ENCODE measurements at regions not wholly inside any gene's neighbourhood (a gene's known extent, or its start where the extent isn't known, plus 50 kb on each side); places are given as distances from the start of the nearest gene placed in this dataset.
"Not testable (repeated sequence)": the region's sequence is repeated elsewhere in the genome, so short reads cannot be mapped to it uniquely, and the experiment has no call there.

GRCh38 chr6:80435457-80435856, 329.0 kb downstream of the BCKDHB start:
- no peak overlapping the region for H3K27ac ChIP-seq
- TF ChIP-seq CTCF (conservative IDR thresholded peaks at IDR 0.05), result no peak
- no peak for TF ChIP-seq ZFX (IDR thresholded peaks at IDR 0.05)

- TF ChIP-seq CTCF (conservative IDR thresholded peaks at IDR 0.05) (no peak), ZFX (IDR thresholded peaks at IDR 0.05) (no peak)
- no peak overlapping the region for H3K27ac ChIP-seq
Observed at GRCh38 chr6:80434691-80435350, 328.4 kb downstream of the BCKDHB start.

GRCh38 chr6:80433673-80434025, 327.2 kb downstream of the BCKDHB start:
- H3K27ac ChIP-seq, result no peak overlapping the region
- no peak for TF ChIP-seq CTCF (conservative IDR thresholded peaks at IDR 0.05)
- TF ChIP-seq ZFX (IDR thresholded peaks at IDR 0.05), result no peak

DNA sequence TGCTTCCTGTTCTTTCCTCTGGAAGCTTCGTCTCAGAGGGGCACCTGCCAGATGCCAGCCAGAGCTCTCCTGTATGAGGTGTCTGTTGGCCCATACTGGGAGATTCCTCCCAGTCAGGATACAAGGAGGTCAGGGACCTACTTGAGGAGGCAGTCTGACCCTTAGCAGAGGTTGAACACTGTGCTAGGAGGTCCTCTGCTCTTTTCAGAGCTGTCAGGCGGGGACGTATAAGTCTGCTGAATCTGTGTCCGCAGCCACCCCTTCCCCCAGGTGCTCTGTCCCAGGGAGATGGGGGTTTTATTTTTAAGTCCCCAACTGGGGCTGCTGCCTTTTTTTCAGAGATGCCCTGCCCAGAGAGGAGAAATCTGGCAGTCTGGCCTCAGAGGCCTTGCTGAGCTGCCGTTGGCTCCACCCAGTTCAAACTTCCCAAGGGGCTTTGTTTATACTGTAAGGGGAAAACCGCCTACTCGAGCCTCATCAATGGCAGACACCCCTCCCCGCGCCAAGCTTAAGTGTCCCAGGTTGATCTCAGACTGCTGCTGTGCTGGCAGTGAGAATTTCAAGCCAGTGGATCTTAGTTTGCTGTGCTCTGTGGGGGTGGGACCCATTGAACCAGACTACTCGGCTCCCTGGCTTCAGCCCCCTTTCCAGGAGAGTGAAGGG, 326.7 kb downstream of the BCKDHB start:
- no peak for TF ChIP-seq CTCF (conservative IDR thresholded peaks at IDR 0.05)
- TF ChIP-seq ZFX (IDR thresholded peaks at IDR 0.05), result no peak
- H3K27ac ChIP-seq, result no peak overlapping the region

GRCh38 chr6:80425089-80425823, 318.8 kb downstream of the BCKDHB start:
- no peak overlapping the region for H3K27ac ChIP-seq
- TF ChIP-seq ZFX (IDR thresholded peaks at IDR 0.05), result no peak
- no peak for TF ChIP-seq CTCF (conservative IDR thresholded peaks at IDR 0.05)

DNA sequence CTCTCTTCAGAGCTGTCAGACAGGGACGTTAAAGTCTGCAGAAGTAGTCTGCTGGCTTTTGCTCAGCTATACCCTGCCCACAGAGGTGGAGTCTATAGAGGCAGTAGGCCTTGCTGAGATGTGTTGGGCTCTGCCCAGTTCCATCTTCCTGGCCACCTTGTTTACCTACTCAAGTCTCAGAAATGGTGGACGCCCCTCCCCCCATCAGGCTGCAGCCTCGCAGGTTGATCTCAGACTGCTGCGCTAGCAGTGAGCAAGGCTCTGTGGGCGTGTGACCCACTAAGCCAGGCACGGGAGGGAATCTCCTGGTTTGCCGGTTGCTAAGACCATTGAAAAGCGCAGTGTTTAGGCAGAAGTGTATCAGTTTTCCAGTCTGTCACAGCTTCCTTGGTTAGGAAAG, 305.0 kb downstream of the BCKDHB start:
- TF ChIP-seq CTCF (conservative IDR thresholded peaks at IDR 0.05) (no peak), ZFX (IDR thresholded peaks at IDR 0.05) (no peak)
- H3K27ac ChIP-seq, result no peak overlapping the region

- not testable (repeated sequence) for H3K27ac ChIP-seq
Observed at GRCh38 chr6:80407976-80408375, 301.5 kb downstream of the BCKDHB start.
